Activated CD4-positive, alpha-beta T cell treated with anti-CD3 and anti-CD28 coated beads for 4 hours (primary cell): ENCODE measurements at regions not wholly inside any gene's neighbourhood (a gene's known extent, or its start where the extent isn't known, plus 50 kb on each side); places are given as distances from the start of the nearest gene placed in this dataset.

ENCODE experiments used
- DNase-seq, 2 donors: peaks; one replicate each; pipeline ENCODE4 v3.0.0-alpha.2; 2020

- no peak for DNase-seq
Observed at GRCh38 chr22:47228767-47229166, 466.3 kb downstream of the TBC1D22A start.

GRCh38 chr22:47225931-47226633 is 463.6 kb downstream of the TBC1D22A start:
- no peak for DNase-seq

GRCh38 chr22:47225080-47225930 is 462.9 kb downstream of the TBC1D22A start:
- no peak for DNase-seq
